WI38 (cell line): ENCODE measurements at regions not wholly inside any gene's neighbourhood (a gene's known extent, or its start where the extent isn't known, plus 50 kb on each side); places are given as distances from the start of the nearest gene placed in this dataset.

Source experiments
- H3K4me3 ChIP-seq: 2 replicates; pipeline ENCODE4 v1.5.1; 2011; ENCODE audit warnings: low read depth, mild to moderate bottlenecking, control low read depth, low read length
- TF ChIP-seq, protein P1 (sequence below): IDR thresholded peaks from 2 replicates; pipeline ENCODE4 v1.5.1; 2012; ENCODE audit warnings: low read depth, mild to moderate bottlenecking, control low read depth, low read length

DNA sequence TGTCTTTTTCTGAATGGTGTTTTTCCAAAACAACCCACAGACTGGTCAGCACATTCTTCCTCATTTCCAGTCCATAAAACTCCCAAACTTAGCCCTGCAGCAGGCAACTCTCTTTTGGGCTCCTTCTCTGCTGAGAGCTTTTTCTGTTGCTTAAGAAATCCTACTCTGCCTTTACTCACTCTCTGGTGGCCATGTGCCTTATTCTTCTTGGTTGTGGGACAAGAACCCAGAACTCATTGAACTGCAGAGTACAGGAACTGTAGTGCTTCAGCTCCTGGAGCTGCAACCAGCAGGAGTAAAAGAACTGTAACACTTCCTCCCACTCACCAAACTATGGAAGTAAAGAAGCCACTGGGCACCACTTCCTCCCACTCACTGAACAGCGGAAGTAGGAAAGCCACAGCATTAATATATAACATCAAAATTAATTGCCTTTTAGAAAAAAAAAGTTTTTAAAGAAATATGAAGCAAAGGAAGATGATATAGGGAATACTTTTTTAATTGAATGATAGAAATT, 864.1 kb upstream of the PCDH10 start:
- no peak overlapping the region for H3K4me3 ChIP-seq
- TF ChIP-seq, protein P1, sequence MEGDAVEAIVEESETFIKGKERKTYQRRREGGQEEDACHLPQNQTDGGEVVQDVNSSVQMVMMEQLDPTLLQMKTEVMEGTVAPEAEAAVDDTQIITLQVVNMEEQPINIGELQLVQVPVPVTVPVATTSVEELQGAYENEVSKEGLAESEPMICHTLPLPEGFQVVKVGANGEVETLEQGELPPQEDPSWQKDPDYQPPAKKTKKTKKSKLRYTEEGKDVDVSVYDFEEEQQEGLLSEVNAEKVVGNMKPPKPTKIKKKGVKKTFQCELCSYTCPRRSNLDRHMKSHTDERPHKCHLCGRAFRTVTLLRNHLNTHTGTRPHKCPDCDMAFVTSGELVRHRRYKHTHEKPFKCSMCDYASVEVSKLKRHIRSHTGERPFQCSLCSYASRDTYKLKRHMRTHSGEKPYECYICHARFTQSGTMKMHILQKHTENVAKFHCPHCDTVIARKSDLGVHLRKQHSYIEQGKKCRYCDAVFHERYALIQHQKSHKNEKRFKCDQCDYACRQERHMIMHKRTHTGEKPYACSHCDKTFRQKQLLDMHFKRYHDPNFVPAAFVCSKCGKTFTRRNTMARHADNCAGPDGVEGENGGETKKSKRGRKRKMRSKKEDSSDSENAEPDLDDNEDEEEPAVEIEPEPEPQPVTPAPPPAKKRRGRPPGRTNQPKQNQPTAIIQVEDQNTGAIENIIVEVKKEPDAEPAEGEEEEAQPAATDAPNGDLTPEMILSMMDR: no peak

DNA sequence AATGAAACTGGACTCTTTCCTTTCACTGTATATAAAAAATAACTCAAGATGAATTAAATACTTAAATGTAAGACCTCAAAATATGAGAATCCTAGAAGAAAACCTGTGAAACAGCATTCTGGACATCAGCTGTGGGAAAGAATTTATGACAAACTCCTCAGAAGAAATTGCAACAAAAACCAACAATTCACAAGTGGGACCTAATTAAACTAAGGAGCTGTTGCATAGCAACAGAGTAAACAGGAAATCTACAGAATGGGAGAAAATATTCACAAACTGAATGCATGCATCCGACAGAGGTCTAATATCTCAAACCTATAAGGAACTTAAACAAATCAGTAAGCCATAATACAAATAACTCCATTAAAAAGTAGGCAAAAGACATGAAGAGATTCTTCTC, 851.7 kb upstream of the PCDH10 start:
- TF ChIP-seq, protein P1: no peak
- H3K4me3 ChIP-seq: no peak overlapping the region

DNA sequence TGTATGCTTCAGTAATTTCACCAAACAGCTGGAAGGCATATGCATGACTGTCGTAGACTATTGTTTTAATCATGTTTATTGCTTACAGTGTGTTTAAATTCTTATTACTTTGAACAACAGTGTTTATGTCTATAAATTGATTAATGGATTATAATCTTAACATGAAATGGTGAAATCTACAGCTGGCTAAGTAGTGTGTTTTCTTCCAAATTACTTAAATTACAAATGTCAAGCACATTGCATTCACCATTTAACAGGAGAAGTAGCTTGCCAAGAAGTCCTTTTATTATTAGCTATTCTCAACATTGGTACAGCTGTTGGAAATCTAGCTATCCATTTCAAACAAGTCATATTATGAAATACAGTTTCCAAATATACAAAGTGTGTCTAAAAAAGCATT, 849.3 kb upstream of the PCDH10 start:
- H3K4me3 ChIP-seq: no peak overlapping the region
- TF ChIP-seq, protein P1: no peak

DNA sequence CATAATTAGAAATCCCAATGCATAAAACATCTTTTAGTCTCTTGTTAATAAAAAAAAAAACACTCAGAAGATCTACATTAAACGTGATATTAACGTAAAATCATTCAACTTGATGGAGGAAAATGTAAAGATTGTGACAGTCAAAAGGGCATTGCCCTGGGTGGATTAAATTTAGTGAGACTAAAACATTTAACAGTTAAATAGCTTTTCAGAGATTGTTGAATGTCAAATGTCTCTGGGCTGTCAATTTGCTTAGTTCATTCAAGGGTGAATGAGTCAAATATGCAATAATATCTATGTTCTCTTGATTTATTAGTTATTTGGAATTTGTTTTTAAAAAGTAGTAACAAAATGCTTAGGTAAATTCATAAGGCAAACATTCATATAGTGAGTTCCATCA, 836.6 kb upstream of the PCDH10 start:
- TF ChIP-seq, protein P1: no peak
- H3K4me3 ChIP-seq: no peak overlapping the region

DNA sequence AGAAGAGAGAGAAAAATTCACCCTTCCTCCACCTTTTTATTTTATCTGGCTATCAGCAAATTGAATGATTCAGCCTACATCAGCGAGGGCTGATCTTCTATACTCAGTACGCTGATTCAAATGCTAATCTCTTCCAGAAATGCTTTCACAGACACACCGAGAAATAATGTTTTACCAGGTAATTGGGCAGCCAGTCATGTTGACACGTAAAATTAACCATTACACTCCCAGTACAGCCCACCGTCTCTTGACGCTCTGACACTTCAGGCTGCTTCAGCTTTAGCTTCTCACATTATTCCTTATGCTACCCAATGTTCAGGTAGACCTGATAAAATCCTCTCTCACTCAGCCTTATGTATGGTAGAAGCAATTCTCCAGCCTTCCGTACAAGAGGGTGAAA, 835.2 kb upstream of the PCDH10 start:
- no peak overlapping the region for H3K4me3 ChIP-seq
- TF ChIP-seq, protein P1: no peak

DNA sequence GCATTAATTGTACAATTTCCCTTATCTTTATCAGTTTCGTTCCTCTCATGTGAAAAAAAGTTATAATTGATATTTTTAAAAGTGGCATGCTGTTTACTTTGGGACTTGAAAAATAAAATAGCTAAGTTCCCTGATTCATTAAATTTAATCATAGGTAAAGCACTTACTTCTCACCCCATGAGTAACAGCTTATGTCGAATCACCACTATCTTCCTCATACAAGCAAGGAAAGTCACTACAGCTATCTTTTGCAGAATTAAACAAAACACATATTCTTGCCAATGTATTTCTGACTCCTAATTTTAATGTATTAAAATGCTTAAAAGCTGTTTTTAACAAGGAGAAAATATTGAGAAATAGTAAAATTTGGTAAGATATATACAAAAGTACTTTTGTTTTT, 832.4 kb upstream of the PCDH10 start:
- H3K4me3 ChIP-seq: no peak overlapping the region
- TF ChIP-seq, protein P1: no peak

DNA sequence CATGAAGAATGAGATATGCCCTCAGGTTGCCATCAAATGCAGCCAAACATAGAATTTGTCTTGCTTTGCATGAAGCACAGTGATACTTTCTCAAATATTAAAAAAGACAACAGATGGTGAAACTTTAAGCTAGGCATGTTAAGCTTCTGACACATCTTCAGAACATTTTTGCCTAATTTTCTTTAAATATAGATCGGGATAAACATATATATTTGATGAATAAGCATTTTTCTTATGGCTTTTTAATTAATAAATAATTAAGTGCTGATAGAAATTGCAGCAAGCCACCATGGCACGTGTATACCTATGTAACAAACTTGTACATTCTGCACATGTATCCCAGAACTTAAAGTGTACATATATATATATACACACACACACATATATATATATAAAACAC, 831.2 kb upstream of the PCDH10 start:
- TF ChIP-seq, protein P1: no peak
- no peak overlapping the region for H3K4me3 ChIP-seq
